Endodermal cell (in vitro differentiated cells): ENCODE measurements at regions not wholly inside any gene's neighbourhood (a gene's known extent, or its start where the extent isn't known, plus 50 kb on each side); places are given as distances from the start of the nearest gene placed in this dataset.
"Not testable (repeated sequence)": the region's sequence is repeated elsewhere in the genome, so short reads cannot be mapped to it uniquely, and the experiment has no call there.

Experiments used
- DNase-seq: peaks from one replicate; pipeline ENCODE4 v3.0.0-alpha.2; 2017
- H3K27ac ChIP-seq: 2 replicates; pipeline ENCODE4 v1.5.1; 2013; ENCODE audit warnings: mild to moderate bottlenecking, low read depth, low read length, moderate library complexity
- H3K27me3 ChIP-seq: 2 replicates; pipeline ENCODE4 v1.6.1; 2013; ENCODE audit warnings: mild to moderate bottlenecking, low read length, moderate library complexity; ENCODE audit not compliant: insufficient read depth, control insufficient read depth, poor library complexity, severe bottlenecking
- H3K36me3 ChIP-seq: 2 replicates; pipeline ENCODE4 v1.7.0; 2013; ENCODE audit warnings: mild to moderate bottlenecking, low read length, moderate library complexity; ENCODE audit not compliant: control insufficient read depth, insufficient read depth
- H3K4me1 ChIP-seq: one replicate; pipeline ENCODE4 v1.7.0; 2013; ENCODE audit warnings: low read length; ENCODE audit not compliant: control insufficient read depth, insufficient read depth
- H3K4me3 ChIP-seq: 2 replicates; pipeline ENCODE4 v1.5.1; 2013; ENCODE audit warnings: mild to moderate bottlenecking, low read length, moderate library complexity
- H3K9ac ChIP-seq: 2 replicates; pipeline ENCODE4 v1.6.1; 2013; ENCODE audit warnings: mild to moderate bottlenecking, low read length, moderate library complexity; ENCODE audit not compliant: poor library complexity, severe bottlenecking; ENCODE audit errors: extremely low read depth
- H3K9me3 ChIP-seq: 2 replicates; pipeline ENCODE4 v1.6.1; 2013; ENCODE audit warnings: mild to moderate bottlenecking, low read length, moderate library complexity; ENCODE audit not compliant: control insufficient read depth
- H3K27ac Mint-ChIP-seq: 2 replicates; pipeline ENCODE4 v1.8.0; 2020; ENCODE audit warnings: mixed read lengths
- H3K27me3 Mint-ChIP-seq: 2 replicates; pipeline ENCODE4 v1.8.0; 2021; ENCODE audit warnings: mild to moderate bottlenecking, mixed read lengths; ENCODE audit not compliant: insufficient read depth
- H3K36me3 Mint-ChIP-seq: 2 replicates; pipeline ENCODE4 v1.8.0; 2020; ENCODE audit warnings: low read depth, mixed read lengths
- H3K4me1 Mint-ChIP-seq: 2 replicates; pipeline ENCODE4 v1.8.0; 2020; ENCODE audit warnings: mixed read lengths
- H3K4me3 Mint-ChIP-seq: 2 replicates; pipeline ENCODE4 v1.8.0; 2020; ENCODE audit warnings: mild to moderate bottlenecking, moderate library complexity, mixed read lengths
- H3K9me3 Mint-ChIP-seq: 2 replicates; pipeline ENCODE4 v1.8.0; 2020; ENCODE audit warnings: mild to moderate bottlenecking, mixed read lengths
- CTCF ChIP-seq: fragments of 200-600 bp; sonication (generic); conservative IDR thresholded peaks from 2 replicates; pipeline ENCODE4 v1.5.0; 2021; ENCODE audit warnings: antibody characterized with exemption, mild to moderate bottlenecking
- WGBS, 2 experiments: methylation state at CpG; one replicate each; pipeline versions ENCODE4 v1.1.5 to v1.1.7; 2013; ENCODE audit warnings: missing lambda C conversion rate in 2 of 2, mixed read lengths in 1 of 2; ENCODE audit not compliant: insufficient coverage in 1 of 2, insufficient read length in 1 of 2; 5-methylcytosine and 5-hydroxymethylcytosine counted together

- peaks cover 14% of the 10 kb centered on the region for H3K36me3 Mint-ChIP-seq
- peaks cover under 1% of the 10 kb centered on the region for H3K4me1 Mint-ChIP-seq
- peaks cover 80% of the 10 kb centered on the region for H3K9me3 ChIP-seq
- H3K4me3 ChIP-seq = peak overlapping the region; percentile 69
- H3K4me1 ChIP-seq = no peaks in the 10 kb centered on the region
- peaks cover 38% of the 10 kb centered on the region for H3K9me3 Mint-ChIP-seq
- H3K36me3 ChIP-seq = peaks cover 3% of the 10 kb centered on the region
- H3K27me3 Mint-ChIP-seq = no peaks in the 10 kb centered on the region
- no peak overlapping the region for H3K27ac ChIP-seq
- no peaks in the 10 kb centered on the region for H3K27me3 ChIP-seq
- no peak overlapping the region for H3K9ac ChIP-seq
- TF ChIP-seq CTCF = no peak
- no peak for DNase-seq
- H3K27ac Mint-ChIP-seq = no peak overlapping the region
- WGBS, 2 experiments = 84 to 94% methylated on average over 3 of the region's 3 CpGs
- no peak overlapping the region for H3K4me3 Mint-ChIP-seq
These were observed 85.0 kb upstream of the SEL1L start for GRCh38 chr14:81618695-81619094.

- H3K9me3 Mint-ChIP-seq = peaks cover 30% of the 10 kb centered on the region
- no peaks in the 10 kb centered on the region for H3K27me3 Mint-ChIP-seq
- Histone ChIP-seq H3K27ac (no peak overlapping the region), H3K4me3 (no peak overlapping the region), H3K4me1 (no peaks in the 10 kb centered on the region), H3K9ac (no peak overlapping the region), H3K36me3 (no peaks in the 10 kb centered on the region), H3K27me3 (no peaks in the 10 kb centered on the region), H3K9me3 (peaks cover 71% of the 10 kb centered on the region)
- no peaks in the 10 kb centered on the region for H3K4me1 Mint-ChIP-seq
- H3K36me3 Mint-ChIP-seq = peaks cover 9% of the 10 kb centered on the region
- no peak overlapping the region for H3K4me3 Mint-ChIP-seq
- DNase-seq = no peak
- no peak for TF ChIP-seq CTCF
- no peak overlapping the region for H3K27ac Mint-ChIP-seq
- 90 to 100% methylated on average over 1 to 5 of the region's 6 CpGs for WGBS, 2 experiments
These were observed 86.2 kb upstream of the SEL1L start for GRCh38 chr14:81619816-81620215.

- H3K27ac Mint-ChIP-seq, H3K4me3 ChIP-seq, H3K4me3 Mint-ChIP-seq, H3K36me3 ChIP-seq, H3K36me3 Mint-ChIP-seq, H3K4me1 ChIP-seq, H3K27me3 ChIP-seq, H3K4me1 Mint-ChIP-seq, H3K27ac ChIP-seq, DNase-seq, H3K27me3 Mint-ChIP-seq, H3K9ac ChIP-seq: not testable (repeated sequence)
- H3K9me3 ChIP-seq = peaks cover 35% of the 10 kb centered on the region
- H3K9me3 Mint-ChIP-seq = peaks cover 13% of the 10 kb centered on the region
- 86 to 95% methylated on average over 19 to 55 of the region's 55 CpGs for WGBS, 2 experiments
These were observed 90.2 kb upstream of the SEL1L start for GRCh38 chr14:81623771-81624396.

- Mint-ChIP-seq H3K4me1 (no peaks in the 10 kb centered on the region), H3K27me3 (no peaks in the 10 kb centered on the region)
- WGBS, 2 experiments = 14 to 33% methylated on average over 1 of the region's 1 CpG
These were observed 91.7 kb upstream of the SEL1L start for GRCh38 chr14:81625343-81625742.

More at GRCh38 chr14:81625343-81625742, 91.7 kb upstream of the SEL1L start:
- Histone ChIP-seq H3K4me3 (no peak overlapping the region), H3K27me3 (no peaks in the 10 kb centered on the region), H3K4me1 (peaks cover 2% of the 10 kb centered on the region), H3K27ac (no peak overlapping the region), H3K9ac (no peak overlapping the region), H3K9me3 (peaks cover 20% of the 10 kb centered on the region), H3K36me3 (no peaks in the 10 kb centered on the region)
- peaks cover 13% of the 10 kb centered on the region for H3K9me3 Mint-ChIP-seq
- H3K4me3 Mint-ChIP-seq = no peak overlapping the region
- no peak for DNase-seq
- no peaks in the 10 kb centered on the region for H3K36me3 Mint-ChIP-seq
- no peak overlapping the region for H3K27ac Mint-ChIP-seq
- peak; percentile 80 for TF ChIP-seq CTCF
